NCI-H1694 treated with DMSO at 0.1 percent for 48 hours (cell line): ENCODE measurements at regions not wholly inside any gene's neighbourhood (a gene's known extent, or its start where the extent isn't known, plus 50 kb on each side); places are given as distances from the start of the nearest gene placed in this dataset.

ENCODE experiments used
- DNase-seq: peaks from one replicate; lab custom pipeline; 2025; lab: John Stamatoyannopoulos, UW

DNA sequence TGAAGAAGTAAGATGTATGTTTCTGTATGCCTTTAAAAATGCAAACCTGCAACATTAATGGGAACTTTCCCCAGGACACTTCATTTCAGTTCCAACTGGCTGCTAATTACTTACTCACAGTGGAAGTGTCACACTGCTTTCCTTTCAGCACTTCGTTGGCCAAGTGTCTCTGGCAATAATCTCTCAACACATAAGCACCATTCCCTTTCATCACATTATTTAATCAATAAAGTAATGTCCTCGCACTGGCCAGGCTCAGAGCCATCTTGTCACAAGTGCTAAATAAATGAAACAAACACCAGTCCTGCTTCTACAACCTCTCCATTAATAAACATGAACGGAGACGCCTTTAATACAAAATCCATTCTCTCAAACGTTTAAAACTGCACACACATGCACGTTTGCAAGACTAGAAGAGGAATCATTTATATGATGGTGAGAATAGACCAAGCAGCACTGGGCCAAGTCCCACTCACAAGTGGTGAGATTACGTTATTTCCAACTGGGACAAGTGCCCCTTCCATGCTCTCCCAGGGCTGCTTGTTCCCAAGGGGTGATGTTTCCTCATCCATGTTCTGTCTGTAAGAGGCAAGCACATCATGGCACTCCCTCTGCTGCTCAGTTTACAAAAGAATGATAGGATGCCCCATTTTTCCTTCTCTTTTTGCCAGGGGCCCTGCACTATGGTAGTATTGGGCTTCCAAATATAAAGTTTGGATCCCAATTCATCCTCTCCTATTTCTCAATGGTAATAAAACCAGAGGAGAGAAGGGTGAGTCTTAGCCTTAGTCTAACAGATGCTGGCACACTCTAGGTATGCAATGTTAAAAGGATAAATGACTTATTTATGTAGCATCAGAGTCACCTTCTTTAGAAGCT is 56.8 kb upstream of the ETAA1 start:
- DNase-seq: no peak

DNA sequence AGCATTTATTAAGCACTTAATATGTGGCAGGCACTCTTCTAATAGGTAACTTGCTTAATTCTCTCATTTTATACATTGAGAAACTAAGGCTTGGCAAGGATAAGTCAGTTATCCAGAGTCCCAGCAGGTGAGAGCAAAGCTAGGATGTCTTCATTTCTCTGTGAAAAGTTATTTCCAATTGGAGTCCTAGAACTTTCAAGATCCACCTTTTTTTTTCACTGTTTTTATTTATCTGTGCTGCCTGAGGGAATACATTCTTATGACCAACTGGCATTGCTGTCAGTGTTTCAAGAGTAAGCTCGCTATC is 56.2 kb upstream of the ETAA1 start:
- DNase-seq: no peak

- no peak for DNase-seq
Observed at GRCh38 chr2:67341336-67341735, 55.8 kb upstream of the ETAA1 start.

DNA sequence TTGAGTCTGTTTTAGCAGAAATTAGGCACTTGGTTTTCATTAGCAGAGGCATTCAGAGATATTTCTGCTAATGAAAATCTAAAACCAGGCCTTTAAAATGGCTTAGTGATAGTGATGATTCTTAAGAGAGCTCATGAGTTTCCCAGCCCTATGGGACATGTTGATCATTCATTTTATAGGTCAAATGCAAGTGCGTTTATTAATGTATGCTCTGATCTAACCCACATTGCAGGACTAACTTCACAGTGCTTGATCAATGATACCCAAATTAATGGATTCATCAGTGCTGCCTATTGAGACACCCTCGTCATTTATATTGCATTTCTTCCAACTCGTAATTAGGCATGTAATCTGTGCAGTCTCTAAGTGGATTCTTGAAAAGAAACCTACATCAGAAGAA is 54.7 kb upstream of the ETAA1 start:
- no peak for DNase-seq

DNA sequence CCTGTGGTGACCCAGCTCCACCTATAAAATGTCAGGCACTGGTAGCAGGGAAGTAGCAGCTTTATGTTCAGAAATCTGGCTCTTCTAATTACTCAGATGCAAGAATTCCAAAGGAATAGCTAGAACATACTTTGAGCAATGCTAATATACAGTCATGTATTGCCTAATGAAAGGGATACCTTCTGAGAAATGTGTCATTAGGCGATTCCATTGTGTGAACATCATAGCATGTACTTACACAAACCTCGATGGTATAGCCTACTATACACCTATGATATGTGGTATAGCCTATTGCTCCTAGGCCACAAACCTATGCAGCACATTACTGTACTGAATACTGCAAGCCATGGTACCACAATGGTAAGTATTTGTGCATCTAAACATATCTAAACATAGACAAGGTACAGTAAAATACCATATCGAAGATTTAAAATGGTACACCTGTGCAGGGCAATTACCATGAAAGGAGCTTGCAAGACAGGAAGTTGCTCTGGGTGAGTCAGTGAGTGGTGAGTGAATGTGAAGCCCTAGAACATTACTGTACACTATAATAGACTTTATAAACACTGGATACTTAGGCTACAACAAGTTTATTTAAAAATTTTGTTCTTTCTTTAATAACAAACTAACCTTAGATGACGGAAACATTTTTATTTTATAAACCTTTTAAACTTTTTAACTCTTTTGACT is 50.3 kb upstream of the ETAA1 start:
- no peak for DNase-seq
